Panc1 (cell line): ENCODE measurements at regions not wholly inside any gene's neighbourhood (a gene's known extent, or its start where the extent isn't known, plus 50 kb on each side); places are given as distances from the start of the nearest gene placed in this dataset.

ENCODE experiments used
- ATAC-seq: fragments of 200-7000 bp; cut with Tn5 transposase; 2 replicates; pipeline ENCODE4 v1.9.1; 2020; ENCODE audit warnings: mild to moderate bottlenecking, moderate library complexity
- BruUV-seq: library from RNA; stranded (reverse); fragments of 400-500 nt; replicated peaks from 2 replicates; lab custom pipeline; 2021; lab: Mats Ljungman, UMichigan
- CTCF ChIA-PET: fragments of 300-600 bp; sonication (Branson Sonifier 250); formaldehyde crosslinking; loops from one replicate; lab custom pipeline; 2022; ENCODE audit warnings: antibody characterized with exemption; lab: Charles Lee
- POLR2A ChIA-PET: fragments of 300-600 bp; sonication (Branson Sonifier 250); formaldehyde crosslinking; loops from one replicate; lab custom pipeline; 2022; ENCODE audit warnings: antibody characterized with exemption; lab: Charles Lee
- DNase-seq: peaks from one replicate; pipeline ENCODE4 v3.0.0-alpha.2; 2010; ENCODE audit warnings: low read depth, low spot score
- H3K27ac ChIP-seq: 2 replicates; pipeline ENCODE4 v1.5.1; 2011; ENCODE audit warnings: mild to moderate bottlenecking, low read length, inconsistent platforms
- H3K27me3 ChIP-seq: fragments of 200-500 bp; sonication (Bioruptor generic); 2 replicates; pipeline ENCODE4 v1.6.0; 2014; ENCODE audit warnings: low read length, inconsistent platforms; ENCODE audit not compliant: control insufficient read depth, insufficient read depth
- H3K36me3 ChIP-seq: fragments of 200-500 bp; sonication (Bioruptor generic); 2 replicates; pipeline ENCODE4 v1.5.1; 2014; ENCODE audit warnings: inconsistent platforms, mild to moderate bottlenecking, low read length, moderate library complexity; ENCODE audit not compliant: control insufficient read depth, insufficient read depth
- H3K4me1 ChIP-seq: 2 replicates; pipeline ENCODE4 v1.5.1; 2011; ENCODE audit warnings: inconsistent platforms, mild to moderate bottlenecking, low read length, moderate library complexity; ENCODE audit not compliant: control insufficient read depth, insufficient read depth
- H3K4me3 ChIP-seq, 2 experiments: 2 replicates each; pipeline ENCODE4 v1.5.1; 2011 to 2012; ENCODE audit warnings: low read depth in 2 of 2, low read length in 2 of 2, mild to moderate bottlenecking in 2 of 2, inconsistent platforms in 1 of 2, moderate library complexity in 1 of 2
- H3K9me3 ChIP-seq: fragments of 200-500 bp; sonication (Bioruptor generic); 2 replicates; pipeline ENCODE4 v1.5.1; 2014; ENCODE audit warnings: low read depth, mild to moderate bottlenecking, inconsistent platforms, low read length, moderate library complexity; ENCODE audit not compliant: control insufficient read depth, insufficient read depth
- CTCF ChIP-seq: fragments of 450-650 bp; IDR thresholded peaks from 2 replicates; pipeline ENCODE4 v1.5.1; 2017; ENCODE audit warnings: mild to moderate bottlenecking
- POLR2AphosphoS5 ChIP-seq: IDR thresholded peaks from 2 replicates; pipeline ENCODE4 v1.6.1; 2012; ENCODE audit warnings: mild to moderate bottlenecking, low read depth, low read length, moderate library complexity
- REST ChIP-seq, 2 experiments: IDR thresholded peaks; 2 replicates each; pipeline ENCODE4 v1.6.1; 2011 to 2012; ENCODE audit warnings: low read depth in 2 of 2, control low read depth in 1 of 2, low read length in 1 of 2, mild to moderate bottlenecking in 1 of 2, moderate library complexity in 1 of 2; ENCODE audit not compliant: insufficient read depth in 1 of 2
- SIN3A ChIP-seq: IDR thresholded peaks from 2 replicates; pipeline ENCODE4 v1.6.1; 2012; ENCODE audit warnings: low read depth, mild to moderate bottlenecking, low read length, moderate library complexity, borderline replicate concordance; ENCODE audit not compliant: insufficient read depth
- TCF7L2 ChIP-seq: IDR thresholded peaks from 2 replicates; pipeline ENCODE4 v1.6.1; 2011; ENCODE audit warnings: mild to moderate bottlenecking, low read depth, low read length, inconsistent platforms
- in situ Hi-C: cut with HindIII; loops from 2 replicates; pipeline ENCODE4 v1.10.0; 2016; ENCODE audit warnings: low sequenced_read_pairs, low pct_unique_long_range_greater_than_20kb
- intact Hi-C: fragments of 100-400 bp; cut with micrococcal nuclease; formaldehyde crosslinking; loops from one replicate; pipeline ENCODE4 v1.10.0; 2022; ENCODE audit not compliant: unreplicated experiment

GRCh38 chr13:111664696-111665095 is 344.3 kb downstream of the TEX29 start:
- CTCF ChIA-PET = no interaction called here
- intact Hi-C loops (no loop called here), in situ Hi-C loops (no loop called here)
- H3K36me3 ChIP-seq = no peaks in the 10 kb centered on the region
- DNase-seq (no peak), ATAC-seq (no peak)
- no peaks in the 10 kb centered on the region for H3K4me1 ChIP-seq
- H3K9me3 ChIP-seq = no peaks in the 10 kb centered on the region
- no peaks in the 10 kb centered on the region for H3K27me3 ChIP-seq
- H3K27ac ChIP-seq = no peak overlapping the region
- no TSS peak for BruUV-seq
- POLR2A ChIA-PET = no interaction called here
- TF ChIP-seq POLR2AphosphoS5 (no peak), CTCF (no peak), SIN3A (no peak), REST (IDR thresholded peaks at IDR 0.05; ENCODE audit: insufficient read depth in 1 of 2, low read depth in 2 of 2, low read length in 1 of 2) (no peak), TCF7L2 (no peak)
- no peak overlapping the region for H3K4me3 ChIP-seq

DNA sequence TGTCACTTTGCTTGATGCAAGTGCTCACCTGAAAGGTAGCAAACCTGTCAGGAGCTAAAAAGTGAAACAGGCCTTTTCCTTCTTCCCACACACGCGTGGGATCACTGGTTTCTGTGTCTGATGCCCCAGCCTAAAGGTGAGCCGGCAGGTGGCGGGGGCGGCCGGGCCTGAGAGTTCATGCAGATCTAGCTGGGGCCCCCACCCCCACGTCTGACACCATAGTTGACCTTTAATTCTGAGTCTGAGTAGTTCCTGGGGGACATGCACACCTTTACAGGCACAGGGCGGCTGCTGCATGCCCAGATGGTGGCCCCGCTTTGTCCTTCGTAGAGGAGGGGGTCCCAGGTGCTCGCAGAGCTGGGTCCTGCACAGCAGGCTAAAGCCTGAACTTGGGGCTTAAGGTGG is 345.3 kb downstream of the TEX29 start:
- intact Hi-C loops (no loop called here), in situ Hi-C loops (no loop called here)
- BruUV-seq = no TSS peak
- Histone ChIP-seq H3K27me3 (no peaks in the 10 kb centered on the region), H3K4me3 (no peak overlapping the region), H3K27ac (no peak overlapping the region), H3K4me1 (no peaks in the 10 kb centered on the region), H3K36me3 (no peaks in the 10 kb centered on the region), H3K9me3 (no peaks in the 10 kb centered on the region)
- POLR2A ChIA-PET = no interaction called here
- ATAC-seq (no peak), DNase-seq (no peak)
- CTCF ChIA-PET = no interaction called here
- TF ChIP-seq CTCF = no peak
- TF ChIP-seq POLR2AphosphoS5 = no peak
- no peak for TF ChIP-seq SIN3A
- TF ChIP-seq REST (IDR thresholded peaks at IDR 0.05; ENCODE audit: insufficient read depth in 1 of 2, low read depth in 2 of 2, low read length in 1 of 2) = no peak
- TF ChIP-seq TCF7L2 = no peak
